Neural progenitor cell (in vitro differentiated cells): ENCODE measurements at regions not wholly inside any gene's neighbourhood (a gene's known extent, or its start where the extent isn't known, plus 50 kb on each side); places are given as distances from the start of the nearest gene placed in this dataset.

Experiments used
- DNase-seq: peaks from one replicate; pipeline ENCODE4 v3.0.0-alpha.2; 2016; ENCODE audit warnings: low spot score
- H2AFZ ChIP-seq: fragments of 200-600 bp; sonication (generic); replicated peaks from 2 replicates; pipeline ENCODE4 v1.6.1; 2016; ENCODE audit warnings: antibody characterized with exemption
- H3F3A ChIP-seq: fragments of 200-600 bp; sonication (generic); 2 replicates; pipeline ENCODE4 v1.6.1; 2016; ENCODE audit warnings: antibody characterized with exemption, low read depth
- H3K27ac ChIP-seq: fragments of 200-600 bp; sonication (generic); 2 replicates; pipeline ENCODE4 v1.5.1; 2016; ENCODE audit warnings: mild to moderate bottlenecking
- H3K27me3 ChIP-seq: fragments of 200-600 bp; sonication (generic); 2 replicates; pipeline ENCODE4 v1.6.1; 2016; ENCODE audit warnings: mild to moderate bottlenecking, moderate library complexity
- H3K36me3 ChIP-seq: fragments of 200-600 bp; sonication (generic); 2 replicates; pipeline ENCODE4 v1.5.1; 2016
- H3K4me1 ChIP-seq: fragments of 200-600 bp; sonication (generic); 2 replicates; pipeline ENCODE4 v1.6.1; 2016; ENCODE audit warnings: mixed run types
- H3K4me2 ChIP-seq: fragments of 200-600 bp; sonication (generic); 2 replicates; pipeline ENCODE4 v1.6.1; 2016
- H3K4me3 ChIP-seq: fragments of 200-600 bp; sonication (generic); 2 replicates; pipeline ENCODE4 v1.5.1; 2016
- H3K79me2 ChIP-seq: fragments of 200-600 bp; sonication (generic); 2 replicates; pipeline ENCODE4 v1.6.1; 2016; ENCODE audit warnings: low read depth
- H3K9ac ChIP-seq: fragments of 200-600 bp; sonication (generic); 2 replicates; pipeline ENCODE4 v1.6.1; 2016
- H3K9me3 ChIP-seq: fragments of 200-600 bp; sonication (generic); 2 replicates; pipeline ENCODE4 v1.5.1; 2016; ENCODE audit warnings: low read depth
- H4K20me1 ChIP-seq: fragments of 200-600 bp; sonication (generic); 2 replicates; pipeline ENCODE4 v1.6.1; 2016; ENCODE audit warnings: low read depth
- H3K27ac Mint-ChIP-seq: 3 replicates; pipeline ENCODE4 v1.8.0; 2021; ENCODE audit warnings: mixed read lengths
- H3K27me3 Mint-ChIP-seq: 2 replicates; pipeline ENCODE4 v1.8.0; 2022; ENCODE audit warnings: low read depth, mild to moderate bottlenecking, inconsistent platforms, moderate library complexity, mixed read lengths; ENCODE audit not compliant: insufficient read depth
- H3K36me3 Mint-ChIP-seq: 3 replicates; pipeline ENCODE4 v1.8.0; 2021; ENCODE audit warnings: mixed read lengths
- H3K4me1 Mint-ChIP-seq: 3 replicates; pipeline ENCODE4 v1.8.0; 2021; ENCODE audit warnings: mixed read lengths
- H3K4me3 Mint-ChIP-seq: 3 replicates; pipeline ENCODE4 v1.8.0; 2021; ENCODE audit warnings: mild to moderate bottlenecking, moderate library complexity, mixed read lengths
- H3K9me3 Mint-ChIP-seq: 3 replicates; pipeline ENCODE4 v1.8.0; 2020; ENCODE audit warnings: mixed read lengths
- EZH2 ChIP-seq: fragments of 200-600 bp; sonication (generic); IDR thresholded peaks from 2 replicates; pipeline ENCODE4 v1.6.1; 2017; ENCODE audit warnings: antibody characterized with exemption, mild to moderate bottlenecking, moderate library complexity
- EZH2phosphoT487 ChIP-seq: fragments of 200-600 bp; sonication (generic); IDR thresholded peaks from 2 replicates; pipeline ENCODE4 v1.6.1; 2017; ENCODE audit warnings: antibody characterized with exemption
- TF ChIP-seq, protein P1 (sequence below): fragments of 200-600 bp; sonication (generic); IDR thresholded peaks from 2 replicates; pipeline ENCODE4 v1.5.1; 2017; ENCODE audit warnings: antibody characterized with exemption, mild to moderate bottlenecking

DNA sequence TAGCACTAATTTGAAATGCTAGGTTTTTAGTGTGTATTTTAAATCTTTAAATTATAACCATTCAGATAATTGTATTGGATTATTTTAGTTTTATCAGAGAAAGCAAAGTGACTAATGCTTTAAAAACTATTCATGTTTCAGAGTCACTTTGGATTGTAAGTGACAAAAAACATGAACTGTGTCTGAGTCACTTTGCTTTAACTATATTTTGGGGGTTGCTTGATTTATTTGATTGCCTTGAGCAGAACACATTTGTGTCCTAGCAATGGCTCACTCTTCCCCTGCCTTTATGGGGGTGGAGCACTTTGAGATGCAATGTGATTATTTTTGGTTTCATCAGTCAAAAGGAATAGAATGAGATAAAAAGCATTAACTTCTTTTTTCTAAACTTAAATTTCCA lies 188.4 kb upstream of the ARX start:
- Histone ChIP-seq H3K36me3 (no peaks in the 10 kb centered on the region), H3K4me3 (no peak overlapping the region), H3K9me3 (no peaks in the 10 kb centered on the region), H3K79me2 (no peaks in the 10 kb centered on the region), H2AFZ (no peak overlapping the region), H4K20me1 (no peaks in the 10 kb centered on the region), H3K4me1 (peaks cover 6% of the 10 kb centered on the region), H3K27me3 (no peaks in the 10 kb centered on the region), H3K9ac (no peak overlapping the region), H3K4me2 (no peak overlapping the region), H3F3A (no peaks in the 10 kb centered on the region), H3K27ac (no peak overlapping the region)
- H3K27ac Mint-ChIP-seq, result no peak overlapping the region
- DNase-seq, result no peak
- H3K36me3 Mint-ChIP-seq, result no peaks in the 10 kb centered on the region
- H3K4me1 Mint-ChIP-seq, result no peaks in the 10 kb centered on the region
- H3K27me3 Mint-ChIP-seq, result no peaks in the 10 kb centered on the region
- TF ChIP-seq, protein P1, sequence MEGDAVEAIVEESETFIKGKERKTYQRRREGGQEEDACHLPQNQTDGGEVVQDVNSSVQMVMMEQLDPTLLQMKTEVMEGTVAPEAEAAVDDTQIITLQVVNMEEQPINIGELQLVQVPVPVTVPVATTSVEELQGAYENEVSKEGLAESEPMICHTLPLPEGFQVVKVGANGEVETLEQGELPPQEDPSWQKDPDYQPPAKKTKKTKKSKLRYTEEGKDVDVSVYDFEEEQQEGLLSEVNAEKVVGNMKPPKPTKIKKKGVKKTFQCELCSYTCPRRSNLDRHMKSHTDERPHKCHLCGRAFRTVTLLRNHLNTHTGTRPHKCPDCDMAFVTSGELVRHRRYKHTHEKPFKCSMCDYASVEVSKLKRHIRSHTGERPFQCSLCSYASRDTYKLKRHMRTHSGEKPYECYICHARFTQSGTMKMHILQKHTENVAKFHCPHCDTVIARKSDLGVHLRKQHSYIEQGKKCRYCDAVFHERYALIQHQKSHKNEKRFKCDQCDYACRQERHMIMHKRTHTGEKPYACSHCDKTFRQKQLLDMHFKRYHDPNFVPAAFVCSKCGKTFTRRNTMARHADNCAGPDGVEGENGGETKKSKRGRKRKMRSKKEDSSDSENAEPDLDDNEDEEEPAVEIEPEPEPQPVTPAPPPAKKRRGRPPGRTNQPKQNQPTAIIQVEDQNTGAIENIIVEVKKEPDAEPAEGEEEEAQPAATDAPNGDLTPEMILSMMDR, result no peak
- TF ChIP-seq EZH2, result no peak
- no peak for TF ChIP-seq EZH2phosphoT487
- H3K4me3 Mint-ChIP-seq, result no peak overlapping the region
- no peaks in the 10 kb centered on the region for H3K9me3 Mint-ChIP-seq

DNA sequence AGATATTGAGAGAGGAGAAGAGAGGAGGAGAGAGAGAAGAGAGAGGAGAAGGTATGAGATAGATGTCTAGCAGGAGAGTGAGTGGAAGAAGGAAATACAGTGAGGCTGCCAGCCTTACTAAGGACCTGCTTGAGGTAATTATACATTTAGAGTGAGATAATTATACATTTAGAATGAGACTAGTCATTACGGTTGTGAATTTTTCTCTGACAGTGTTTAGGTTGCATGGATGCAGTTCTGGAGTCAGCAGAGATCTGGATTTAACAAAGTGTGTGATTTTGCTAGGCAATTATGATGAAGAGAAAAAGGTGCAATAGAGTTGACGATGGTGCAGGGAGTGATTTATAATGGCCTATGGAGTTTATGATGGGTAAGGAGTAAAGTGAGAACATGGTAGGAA lies 187.1 kb upstream of the ARX start:
- H3K9me3 Mint-ChIP-seq, result no peaks in the 10 kb centered on the region
- no peaks in the 10 kb centered on the region for H3K36me3 ChIP-seq
- no peaks in the 10 kb centered on the region for H3K79me2 ChIP-seq
- no peaks in the 10 kb centered on the region for H3K27me3 ChIP-seq
- no peaks in the 10 kb centered on the region for H3K4me1 Mint-ChIP-seq
- H3K27me3 Mint-ChIP-seq, result no peaks in the 10 kb centered on the region
- no peak for DNase-seq
- no peaks in the 10 kb centered on the region for H4K20me1 ChIP-seq
- H3K4me3 Mint-ChIP-seq, result no peak overlapping the region
- H3K4me3 ChIP-seq, result no peak overlapping the region
- no peak overlapping the region for H3K4me2 ChIP-seq
- no peaks in the 10 kb centered on the region for H3K36me3 Mint-ChIP-seq
- H3K9ac ChIP-seq, result no peak overlapping the region
- H2AFZ ChIP-seq, result no peak overlapping the region
- H3K9me3 ChIP-seq, result no peaks in the 10 kb centered on the region
- no peak overlapping the region for H3K27ac Mint-ChIP-seq
- no peaks in the 10 kb centered on the region for H3F3A ChIP-seq
- H3K4me1 ChIP-seq, result peaks cover 3% of the 10 kb centered on the region
- H3K27ac ChIP-seq, result no peak overlapping the region
- TF ChIP-seq EZH2 (no peak), EZH2phosphoT487 (no peak)
- TF ChIP-seq, protein P1, result no peak

DNA sequence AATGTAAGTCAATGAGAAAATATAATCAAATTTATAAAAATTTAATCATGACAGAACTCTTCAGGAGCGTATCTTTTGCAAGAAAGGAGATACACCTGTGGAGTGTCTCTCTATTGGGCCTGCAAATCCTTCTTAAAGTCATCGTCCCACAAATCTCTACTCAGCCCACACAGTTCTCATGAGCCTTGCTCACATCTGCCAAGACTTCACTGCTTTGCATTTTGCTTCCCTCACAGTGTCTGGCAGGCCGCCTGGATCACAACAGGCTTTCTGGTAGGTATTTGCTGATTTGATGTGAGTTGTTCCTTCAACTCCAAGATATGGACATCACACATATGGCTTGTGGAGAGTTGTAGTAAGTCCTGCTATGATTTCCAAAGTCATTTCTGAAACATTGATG lies 183.1 kb upstream of the ARX start:
- no peak overlapping the region for H3K27ac Mint-ChIP-seq
- no peaks in the 10 kb centered on the region for H3K27me3 ChIP-seq
- no peaks in the 10 kb centered on the region for H3K36me3 ChIP-seq
- H3K9me3 ChIP-seq, result no peaks in the 10 kb centered on the region
- peaks cover 7% of the 10 kb centered on the region for H3K4me1 Mint-ChIP-seq
- H3K36me3 Mint-ChIP-seq, result no peaks in the 10 kb centered on the region
- H2AFZ ChIP-seq, result no peak overlapping the region
- no peak overlapping the region for H3K4me3 Mint-ChIP-seq
- DNase-seq, result no peak
- no peak overlapping the region for H3K4me3 ChIP-seq
- no peaks in the 10 kb centered on the region for H3F3A ChIP-seq
- TF ChIP-seq EZH2phosphoT487 (no peak), EZH2 (no peak)
- TF ChIP-seq, protein P1, result no peak
- no peaks in the 10 kb centered on the region for H3K4me1 ChIP-seq
- H3K27me3 Mint-ChIP-seq, result peaks cover 4% of the 10 kb centered on the region
- no peak overlapping the region for H3K27ac ChIP-seq
- H3K9me3 Mint-ChIP-seq, result peaks cover 2% of the 10 kb centered on the region
- no peaks in the 10 kb centered on the region for H4K20me1 ChIP-seq
- H3K79me2 ChIP-seq, result no peaks in the 10 kb centered on the region
- H3K9ac ChIP-seq, result no peak overlapping the region
- H3K4me2 ChIP-seq, result no peak overlapping the region

DNA sequence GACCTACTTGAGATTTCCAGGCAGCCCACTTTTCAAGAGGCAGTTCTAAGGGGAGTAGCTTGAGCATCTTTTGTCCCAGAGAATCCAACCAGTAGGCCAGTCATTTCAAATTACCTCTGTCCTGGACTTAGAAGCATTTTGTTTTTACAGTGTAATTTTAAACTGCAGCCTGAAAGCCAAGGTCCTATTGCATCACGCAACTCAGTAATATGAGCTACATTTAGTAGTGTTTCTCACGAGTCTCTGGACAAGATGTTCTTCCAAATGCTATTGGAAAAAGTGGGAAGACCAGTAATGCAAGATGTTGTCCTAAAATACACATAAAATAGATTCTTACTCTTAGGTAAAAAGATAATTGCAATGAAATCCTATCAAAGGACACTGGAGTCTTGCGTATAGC lies 182.5 kb upstream of the ARX start:
- Histone ChIP-seq H2AFZ (no peak overlapping the region), H3K9ac (no peak overlapping the region), H3K27me3 (no peaks in the 10 kb centered on the region), H3K27ac (no peak overlapping the region), H3K9me3 (no peaks in the 10 kb centered on the region), H3K4me3 (no peak overlapping the region), H3F3A (no peaks in the 10 kb centered on the region), H3K4me2 (no peak overlapping the region), H3K4me1 (no peaks in the 10 kb centered on the region), H4K20me1 (no peaks in the 10 kb centered on the region), H3K79me2 (no peaks in the 10 kb centered on the region), H3K36me3 (no peaks in the 10 kb centered on the region)
- no peak for DNase-seq
- no peak overlapping the region for H3K27ac Mint-ChIP-seq
- H3K27me3 Mint-ChIP-seq, result peaks cover 4% of the 10 kb centered on the region
- H3K9me3 Mint-ChIP-seq, result peaks cover 2% of the 10 kb centered on the region
- H3K36me3 Mint-ChIP-seq, result no peaks in the 10 kb centered on the region
- H3K4me1 Mint-ChIP-seq, result peaks cover 7% of the 10 kb centered on the region
- H3K4me3 Mint-ChIP-seq, result no peak overlapping the region
- TF ChIP-seq EZH2 (no peak), EZH2phosphoT487 (no peak)
- TF ChIP-seq, protein P1, result no peak
